D341Med (cell line): ENCODE measurements at regions not wholly inside any gene's neighbourhood (a gene's known extent, or its start where the extent isn't known, plus 50 kb on each side); places are given as distances from the start of the nearest gene placed in this dataset.
"Not testable (repeated sequence)": the region's sequence is repeated elsewhere in the genome, so short reads cannot be mapped to it uniquely, and the experiment has no call there.

Experiments used
- DNase-seq: peaks from one replicate; pipeline ENCODE4 v3.0.0; 2012; ENCODE audit warnings: low spot score

DNA sequence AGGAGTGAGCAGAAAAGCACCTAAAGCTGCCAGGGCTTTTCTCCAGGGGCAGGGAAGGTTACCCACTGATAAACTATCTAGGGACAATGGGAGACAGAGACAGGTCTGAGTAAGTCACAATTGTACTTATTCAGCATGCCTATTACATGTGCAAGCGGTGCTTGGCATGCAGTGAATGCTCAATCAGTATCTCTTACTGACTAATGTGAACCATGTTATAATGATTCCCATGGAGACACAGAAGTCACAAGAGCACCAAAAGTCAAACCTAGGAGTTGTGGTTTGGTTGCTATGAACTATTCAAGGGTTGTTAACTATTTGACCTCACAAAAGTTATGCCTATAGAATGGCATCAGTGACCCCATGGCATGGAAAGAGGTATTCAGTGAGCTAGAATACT lies 50.0 kb upstream of the RASGRP1 start:
- DNase-seq: no peak

GRCh38 chr15:38617831-38618230 lies 53.2 kb upstream of the RASGRP1 start:
- DNase-seq: no peak

DNA sequence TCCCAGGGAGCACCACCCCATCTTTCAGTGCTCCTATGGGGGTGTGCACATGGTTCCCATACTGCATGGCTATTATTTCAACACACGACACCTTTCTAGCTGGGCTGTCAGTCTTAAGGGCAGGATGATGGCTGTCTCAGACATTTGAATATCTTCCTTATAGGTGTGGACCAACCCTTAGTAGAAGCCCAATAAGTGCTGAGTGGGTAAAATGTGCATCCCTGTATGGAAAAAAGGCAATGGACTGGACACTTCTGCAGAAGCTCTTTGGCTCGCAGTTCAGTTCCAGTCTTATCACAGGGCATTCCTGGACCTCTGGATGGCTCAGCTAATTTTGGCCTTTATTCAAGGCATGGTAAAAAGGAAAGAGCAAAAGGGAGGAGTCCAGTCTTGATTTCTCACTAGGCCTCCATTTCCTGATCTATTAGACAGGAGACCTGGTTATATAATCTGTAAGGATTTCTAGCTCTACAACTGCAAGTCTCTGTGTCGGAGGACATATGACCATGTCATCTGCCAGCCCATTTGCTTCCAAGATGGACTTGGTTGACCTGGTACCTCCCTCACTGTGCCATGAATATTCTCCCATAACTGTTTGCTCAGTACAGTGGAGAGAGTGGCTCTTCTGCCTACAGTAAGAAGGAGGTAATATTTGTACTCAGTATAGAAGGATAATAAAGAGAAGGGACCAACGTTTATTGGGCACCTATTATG lies 53.8 kb upstream of the RASGRP1 start:
- DNase-seq: no peak

DNA sequence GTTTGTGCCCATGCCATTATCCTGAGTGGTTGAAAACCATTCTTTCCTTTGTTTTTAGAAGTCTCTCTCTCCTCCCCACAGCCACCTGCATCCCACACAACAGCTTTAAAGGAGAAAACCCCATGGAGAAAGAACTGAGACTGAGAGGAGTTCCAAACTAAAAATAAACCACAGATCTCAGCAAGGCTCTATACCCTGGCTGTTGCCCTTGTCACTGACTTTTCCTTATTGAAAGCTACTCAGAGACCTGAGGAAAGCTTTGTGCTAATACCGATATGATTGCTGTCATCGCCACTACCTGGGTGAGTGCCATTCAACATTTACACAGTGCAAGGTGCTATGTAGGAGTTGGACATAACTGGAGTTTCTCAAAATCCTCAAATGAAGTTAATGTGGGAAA lies 55.5 kb upstream of the RASGRP1 start:
- DNase-seq: no peak

- no peak for DNase-seq
Measured at GRCh38 chr15:38620851-38621594, 56.4 kb upstream of the RASGRP1 start.

DNA sequence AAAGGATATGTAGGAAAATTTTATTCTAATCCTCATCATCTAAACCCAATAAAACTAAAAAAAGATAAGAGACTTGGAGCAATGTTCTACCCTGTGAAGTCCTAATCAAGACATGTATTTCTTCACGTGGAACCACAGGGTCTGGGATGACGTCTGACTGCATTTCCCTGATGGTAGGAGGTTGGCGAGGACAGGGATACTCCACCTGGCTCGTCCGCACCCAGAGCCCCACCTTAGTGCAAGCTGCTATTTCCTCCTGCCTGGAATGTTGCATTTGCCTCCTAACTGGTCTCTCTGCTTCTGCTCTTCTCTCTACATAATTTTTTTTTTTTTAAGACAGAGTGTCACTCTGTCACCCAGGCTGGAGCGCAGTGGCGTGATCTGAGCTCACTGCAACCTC lies 57.7 kb upstream of the RASGRP1 start:
- no peak for DNase-seq

DNA sequence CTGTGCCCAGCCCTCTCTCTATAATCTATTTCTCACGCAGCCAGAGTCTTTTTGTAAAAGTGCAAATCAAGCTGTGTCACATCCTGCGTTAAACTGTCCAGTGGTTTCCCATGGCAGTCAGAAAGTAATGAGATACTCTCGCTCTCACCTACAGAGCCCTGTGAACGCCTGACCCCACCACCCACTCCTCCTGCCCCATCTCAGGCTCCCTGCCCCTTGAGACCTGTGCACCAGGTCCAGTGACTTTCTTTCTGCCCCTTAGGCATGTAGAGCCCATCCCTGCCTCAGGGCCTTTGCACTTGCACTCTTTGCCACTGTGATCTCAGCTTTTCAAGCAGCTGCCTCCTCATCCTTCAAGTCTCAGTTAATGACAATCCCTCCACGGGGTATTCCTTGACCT lies 58.3 kb upstream of the RASGRP1 start:
- no peak for DNase-seq

- no peak for DNase-seq
Measured at GRCh38 chr15:38623744-38624143, 59.1 kb upstream of the RASGRP1 start.

GRCh38 chr15:38624244-38625205 lies 59.9 kb upstream of the RASGRP1 start:
- no peak for DNase-seq

DNA sequence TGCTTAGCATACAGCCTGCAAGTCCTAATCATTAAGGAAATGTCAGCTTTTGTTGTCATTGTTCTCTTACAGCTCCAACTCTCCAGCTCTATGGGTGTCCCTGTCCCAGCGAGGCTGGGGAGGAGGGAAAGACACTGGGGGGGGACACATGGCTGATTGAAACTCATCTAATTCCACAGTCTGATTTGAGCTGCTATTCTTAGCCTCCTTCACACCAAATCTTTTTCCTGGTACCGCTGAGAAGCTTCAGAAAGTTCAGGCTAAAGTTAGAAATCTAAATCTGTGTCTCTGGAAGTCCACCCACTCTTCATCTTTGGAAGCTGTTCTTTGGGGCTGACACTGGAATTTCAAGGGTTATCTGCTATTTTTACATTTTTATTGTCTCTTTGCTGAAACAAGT lies 61.3 kb upstream of the RASGRP1 start:
- DNase-seq: no peak

DNA sequence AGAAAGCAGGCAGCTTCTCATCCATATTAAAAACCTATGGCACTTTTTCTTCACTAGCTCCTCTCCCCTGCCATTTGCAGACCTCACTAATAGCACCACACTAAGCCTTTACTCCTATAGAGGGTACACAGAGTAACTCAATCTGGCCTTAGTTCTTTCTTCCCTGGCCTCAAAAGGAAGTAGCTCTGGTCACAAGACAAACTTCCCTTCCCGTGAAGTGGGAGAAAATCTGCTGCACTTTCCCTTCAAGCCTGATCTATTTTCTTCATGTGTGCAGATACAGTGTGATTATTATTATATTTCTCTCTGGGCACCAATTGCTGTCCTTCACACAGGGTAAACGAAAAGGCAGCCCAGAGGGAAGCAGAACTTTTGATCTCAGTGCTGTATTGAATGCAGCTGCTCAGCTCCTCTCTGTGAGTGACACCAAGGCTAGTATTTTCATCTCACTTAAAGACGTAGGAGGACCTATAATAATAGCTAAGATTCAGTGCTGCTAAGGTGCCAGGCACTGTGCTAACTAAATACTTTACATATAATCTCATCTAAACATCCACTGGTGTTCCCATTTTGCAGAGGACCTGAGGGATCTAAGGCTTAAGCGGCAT lies 61.9 kb upstream of the RASGRP1 start:
- DNase-seq: no peak

GRCh38 chr15:38627689-38628277 lies 63.2 kb upstream of the RASGRP1 start:
- DNase-seq: no peak

- no peak for DNase-seq
Measured at GRCh38 chr15:38631119-38632075, 66.8 kb upstream of the RASGRP1 start.

- DNase-seq: no peak
Measured at GRCh38 chr15:38635170-38635569, 70.6 kb upstream of the RASGRP1 start.

DNA sequence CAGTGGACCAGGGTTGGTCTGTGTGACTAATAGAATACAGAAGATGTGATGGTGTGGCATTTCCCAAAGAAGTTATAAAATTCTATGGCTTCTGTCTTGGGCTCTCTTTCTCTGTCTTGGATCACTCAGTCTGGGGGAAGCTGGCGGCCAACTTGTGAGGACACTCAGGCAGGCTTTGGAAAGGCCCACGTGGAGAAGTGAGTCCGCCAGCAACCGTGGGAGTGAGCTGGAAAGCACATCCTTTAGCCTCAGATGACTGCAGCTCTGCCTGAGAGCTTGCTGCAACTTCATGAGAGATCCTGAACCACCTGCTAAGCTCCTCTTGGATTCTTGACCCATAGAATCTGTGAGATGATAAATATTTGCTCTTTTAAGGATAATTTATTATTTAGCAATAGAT lies 72.0 kb upstream of the RASGRP1 start:
- DNase-seq: no peak

DNA sequence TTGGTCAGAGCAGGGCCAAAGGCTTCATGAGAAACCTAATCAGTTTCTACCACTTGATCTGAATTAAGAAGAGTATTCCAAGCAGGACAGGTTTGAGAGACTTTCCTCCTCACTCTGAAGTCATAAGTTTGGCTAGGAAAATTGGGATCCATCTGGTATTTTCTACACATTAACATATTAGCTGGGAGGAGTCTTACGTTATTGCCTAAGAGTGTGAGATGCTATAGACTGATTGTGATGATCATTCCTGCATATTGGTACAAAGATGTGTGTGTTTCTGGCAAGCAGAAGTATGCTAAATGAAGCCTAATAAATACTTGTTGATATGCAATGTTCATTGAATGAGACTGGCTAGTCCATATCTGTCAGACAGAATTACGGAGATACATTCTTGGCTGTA lies 73.5 kb upstream of the RASGRP1 start:
- DNase-seq: no peak

DNA sequence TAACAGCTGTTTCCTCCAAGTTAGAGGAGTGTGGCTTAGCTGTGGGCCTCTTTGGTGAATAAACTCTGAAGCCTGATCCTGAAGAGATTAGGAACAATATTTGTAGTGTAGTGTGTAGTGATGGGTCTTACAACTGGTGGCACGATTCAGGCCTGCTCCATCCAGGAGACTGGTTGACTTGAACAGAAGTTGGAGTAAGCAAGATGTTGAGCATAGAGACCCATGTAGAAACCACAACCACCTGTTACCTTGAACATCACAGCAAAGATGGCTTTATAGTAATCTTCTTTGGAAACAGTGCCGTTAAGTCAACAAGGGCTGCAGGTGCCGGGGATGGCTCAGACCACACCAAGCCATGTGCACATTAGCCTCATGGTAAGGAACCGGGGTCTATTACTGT lies 74.2 kb upstream of the RASGRP1 start:
- DNase-seq: no peak

GRCh38 chr15:38642689-38643270 lies 78.2 kb upstream of the RASGRP1 start:
- no peak for DNase-seq

DNA sequence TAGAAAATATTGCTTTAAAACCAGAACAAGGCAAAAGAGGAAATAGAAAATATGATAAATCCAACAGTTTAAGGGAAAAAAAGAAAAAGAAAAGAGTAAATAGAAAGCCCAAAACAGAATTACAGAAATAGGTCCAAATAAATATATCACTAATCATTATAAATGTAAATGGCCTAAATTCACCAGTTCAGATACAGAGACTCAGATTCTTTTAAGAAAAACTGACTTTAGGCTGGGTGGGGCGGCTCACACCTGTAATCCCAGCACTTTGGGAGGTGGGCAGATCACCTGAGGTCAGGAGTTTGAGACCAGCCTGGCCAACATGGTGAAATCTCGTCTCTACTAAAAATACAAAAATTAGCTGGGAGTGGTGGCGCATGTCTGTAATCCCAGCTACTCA lies 79.7 kb upstream of the RASGRP1 start:
- not testable (repeated sequence) for DNase-seq

GRCh38 chr15:38646716-38647115 lies 82.1 kb upstream of the RASGRP1 start:
- no peak for DNase-seq
